SK-N-SH (cell line): ENCODE measurements at regions not wholly inside any gene's neighbourhood (a gene's known extent, or its start where the extent isn't known, plus 50 kb on each side); places are given as distances from the start of the nearest gene placed in this dataset.
A peak's percentile ranks its signal among the peaks of the same experiment; 100 is the strongest.
"Not testable (repeated sequence)": the region's sequence is repeated elsewhere in the genome, so short reads cannot be mapped to it uniquely, and the experiment has no call there.

ENCODE experiments used
- CTCF ChIA-PET: fragments of 300-600, 350-600 bp; formaldehyde crosslinking; extraction: SDS; loops from one replicate; lab custom pipeline; 2021; lab: Yijun Ruan, JAX
- POLR2A ChIA-PET: fragments of 350-600 bp; sonication (Branson Sonifier 250); formaldehyde crosslinking; extraction: SDS; loops from one replicate; lab custom pipeline; 2020; ENCODE audit warnings: antibody characterized with exemption, inconsistent platforms; lab: Yijun Ruan, JAX
- DNase-seq: peaks from one replicate; pipeline ENCODE4 v3.0.0; 2012
- H2AFZ ChIP-seq: fragments of 200-600 bp; sonication (generic); 2 replicates; pipeline ENCODE4 v1.8.1; 2016; ENCODE audit warnings: antibody characterized with exemption, mild to moderate bottlenecking, low read depth
- H3F3A ChIP-seq: fragments of 200-600 bp; sonication (generic); replicated peaks from 2 replicates; pipeline ENCODE3; 2016; ENCODE audit warnings: antibody characterized with exemption, mild to moderate bottlenecking; ENCODE audit not compliant: insufficient read depth
- H3K27ac ChIP-seq, 2 experiments: fragments of 200-500 bp in 1 of 2; fragments of 200-600 bp in 1 of 2; sonication (Bioruptor generic) in 1 of 2; sonication (generic), shearing (Covaris generic) in 1 of 2; 2 replicates each; pipeline versions ENCODE4 v1.5.1 to v1.6.1; 2014 to 2016; ENCODE audit warnings: low read depth in 2 of 2, inconsistent platforms in 1 of 2, low read length in 1 of 2, mild to moderate bottlenecking in 1 of 2, mixed read lengths in 1 of 2
- H3K27me3 ChIP-seq: fragments of 200-600 bp; sonication (generic), shearing (Covaris generic); 2 replicates; pipeline ENCODE4 v1.6.1; 2016; ENCODE audit warnings: mixed run types; ENCODE audit not compliant: insufficient read depth
- H3K36me3 ChIP-seq, 2 experiments: fragments of 200-500 bp in 1 of 2; fragments of 200-600 bp in 1 of 2; sonication (Bioruptor generic) in 1 of 2; sonication (generic) in 1 of 2; replicated peaks in 1 of 2; 2 replicates each; pipeline versions ENCODE3 to v1.5.1; 2014 to 2016; ENCODE audit warnings: low read length in 1 of 2, mild to moderate bottlenecking in 1 of 2; ENCODE audit not compliant: insufficient read depth in 2 of 2, control insufficient read depth in 1 of 2
- H3K4me1 ChIP-seq, 2 experiments: fragments of 200-500 bp in 1 of 2; fragments of 200-600 bp in 1 of 2; sonication (Bioruptor generic) in 1 of 2; sonication (generic), shearing (Covaris generic) in 1 of 2; 2 replicates each; pipeline versions ENCODE4 v1.5.1 to v1.6.1; 2014 to 2016; ENCODE audit warnings: low read depth in 1 of 2, low read length in 1 of 2, mixed run types in 1 of 2; ENCODE audit not compliant: insufficient read depth in 2 of 2, control insufficient read depth in 1 of 2
- H3K4me2 ChIP-seq: fragments of 200-600 bp; sonication (generic), shearing (Covaris generic); 2 replicates; pipeline ENCODE4 v1.6.1; 2017; ENCODE audit warnings: mixed run types
- H3K4me3 ChIP-seq, 2 experiments: fragments of 200-500 bp in 1 of 2; fragments of 200-600 bp in 1 of 2; sonication (Bioruptor generic) in 1 of 2; sonication (generic), shearing (Covaris generic) in 1 of 2; 2 replicates each; pipeline versions ENCODE4 v1.5.1 to v1.8.1; 2014 to 2016; ENCODE audit warnings: low read depth in 2 of 2, inconsistent platforms in 1 of 2, low read length in 1 of 2, mild to moderate bottlenecking in 1 of 2, mixed read lengths in 1 of 2, moderate library complexity in 1 of 2
- H3K79me2 ChIP-seq: fragments of 200-600 bp; sonication (generic); 2 replicates; pipeline ENCODE4 v1.8.1; 2017; ENCODE audit warnings: mild to moderate bottlenecking; ENCODE audit not compliant: insufficient read depth
- H3K9ac ChIP-seq: fragments of 200-600 bp; sonication (generic); 2 replicates; pipeline ENCODE4 v1.6.1; 2017; ENCODE audit warnings: mixed run types
- H3K9me2 ChIP-seq: fragments of 200-600 bp; sonication (generic); 2 replicates; pipeline ENCODE4 v1.6.1; 2017; ENCODE audit warnings: mixed run types
- H3K9me3 ChIP-seq: fragments of 200-600 bp; sonication (generic); 2 replicates; pipeline ENCODE4 v1.6.1; 2017; ENCODE audit warnings: mixed run types, mild to moderate bottlenecking, moderate library complexity
- H4K20me1 ChIP-seq: fragments of 200-600 bp; sonication (generic); 2 replicates; pipeline ENCODE4 v1.6.1; 2017; ENCODE audit warnings: mild to moderate bottlenecking, mixed run types; ENCODE audit not compliant: insufficient read depth
- CHD2 ChIP-seq: fragments of 150-350 bp; IDR thresholded peaks from 2 replicates; pipeline ENCODE4 v1.6.1; 2018; ENCODE audit warnings: low read length; ENCODE audit not compliant: partially characterized antibody
- CTCF ChIP-seq: fragments of 200-600 bp; sonication (generic); IDR thresholded peaks from 2 replicates; pipeline ENCODE4 v1.6.1; 2017; ENCODE audit warnings: antibody characterized with exemption, mild to moderate bottlenecking, moderate library complexity
- FOSL2 ChIP-seq: IDR thresholded peaks from 2 replicates; pipeline ENCODE4 v1.4.0; 2012; ENCODE audit warnings: low read depth, mild to moderate bottlenecking, moderate library complexity, borderline replicate concordance
- FOXM1 ChIP-seq: IDR thresholded peaks from 2 replicates; pipeline ENCODE4 v1.4.0; 2012; ENCODE audit warnings: low read depth, mild to moderate bottlenecking
- IRF3 ChIP-seq: fragments of 150-350 bp; IDR thresholded peaks from 2 replicates; pipeline ENCODE4 v1.6.1; 2016; ENCODE audit warnings: mild to moderate bottlenecking, low read depth, low read length
- NRF1 ChIP-seq: IDR thresholded peaks from 2 replicates; pipeline ENCODE4 v1.6.1; 2012; ENCODE audit warnings: low read depth, mild to moderate bottlenecking, low read length
- PBX3 ChIP-seq: IDR thresholded peaks from 2 replicates; pipeline ENCODE4; 2012
- RAD21 ChIP-seq: IDR thresholded peaks from 2 replicates; pipeline ENCODE4 v1.6.1; 2012; ENCODE audit warnings: mild to moderate bottlenecking, low read length
- SMC3 ChIP-seq: IDR thresholded peaks from 2 replicates; pipeline ENCODE4 v1.6.1; 2012; ENCODE audit warnings: low read depth, low read length, improper control_type of control experiment
- TEAD4 ChIP-seq: IDR thresholded peaks from 2 replicates; pipeline ENCODE4 v1.4.0; 2012; ENCODE audit warnings: mild to moderate bottlenecking, borderline replicate concordance; ENCODE audit not compliant: insufficient read depth
- USF1 ChIP-seq: IDR thresholded peaks from 2 replicates; pipeline ENCODE4 v1.4.0; 2012; ENCODE audit warnings: low read depth, borderline replicate concordance
- WGBS: methylation state at CpG from one replicate; pipeline ENCODE4 v1.1.6; 2017; ENCODE audit warnings: low lambda C conversion rate; 5-methylcytosine and 5-hydroxymethylcytosine counted together

- H3K27me3 ChIP-seq = no peaks in the 10 kb centered on the region
Measured at GRCh38 chr16:35585411-35585810, 2126.0 kb downstream of the TP53TG3F start.

DNA sequence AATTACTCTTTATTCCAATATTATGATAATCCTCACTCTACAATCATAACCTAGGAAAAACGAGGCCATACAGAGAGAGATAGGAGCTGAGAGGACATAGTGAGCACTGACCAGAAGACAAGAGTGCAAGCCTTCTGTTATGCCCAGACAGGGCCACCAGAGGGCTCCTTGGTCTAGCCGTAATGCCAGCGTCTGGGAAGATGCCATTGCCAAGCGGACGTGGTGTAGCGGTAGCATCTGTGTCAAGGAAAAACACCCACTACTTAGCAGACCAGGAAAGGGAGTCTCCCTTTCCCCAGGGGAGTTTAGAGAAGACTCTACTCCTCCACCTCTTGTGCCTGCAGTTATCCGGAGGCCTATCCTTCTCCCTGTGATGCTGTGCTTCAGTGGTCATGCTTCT is 2131.5 kb downstream of the TP53TG3F start:
- H4K20me1 ChIP-seq, H3K4me1 ChIP-seq, H2AFZ ChIP-seq, H3K9me2 ChIP-seq, H3F3A ChIP-seq, H3K9ac ChIP-seq, H3K4me3 ChIP-seq, H3K79me2 ChIP-seq, H3K36me3 ChIP-seq, DNase-seq, H3K27ac ChIP-seq, H3K27me3 ChIP-seq, H3K9me3 ChIP-seq, POLR2A ChIA-PET, H3K4me2 ChIP-seq: not testable (repeated sequence)
- CTCF ChIA-PET = interaction anchor here (1.0 kb wide), 2 partner anchors 9 to 13 kb away, joined by 3 to 4 read pairs; no protein-coding TSS in a partner anchor
- TF ChIP-seq SMC3 (peak; percentile 28; the same call in 1 of the 2 replicates), RAD21 (peak; percentile 54), CTCF (peak; percentile 59)
- WGBS = 6% methylated on average over 7 of the region's 7 CpGs

More at GRCh38 chr16:35585411-35585810, 2126.0 kb downstream of the TP53TG3F start:
- H4K20me1 ChIP-seq = no peaks in the 10 kb centered on the region
- H3K4me1 ChIP-seq = no peaks in the 10 kb centered on the region
- POLR2A ChIA-PET = no interaction called here
- no peaks in the 10 kb centered on the region for H3K79me2 ChIP-seq
- DNase-seq = no peak
- no peaks in the 10 kb centered on the region for H3K36me3 ChIP-seq
- no peak overlapping the region for H2AFZ ChIP-seq
- 6% methylated on average over 1 of the region's 1 CpG for WGBS
- H3K9me2 ChIP-seq = no peaks in the 10 kb centered on the region
- H3K9ac ChIP-seq = no peak overlapping the region
- CTCF ChIA-PET = no interaction called here
- H3K4me2 ChIP-seq = no peak overlapping the region
- TF ChIP-seq NRF1 = no peak
- no peak for TF ChIP-seq PBX3
- TF ChIP-seq FOXM1 = no peak
- TF ChIP-seq USF1 = no peak
- no peak for TF ChIP-seq RAD21
- TF ChIP-seq FOSL2 = no peak
- no peak overlapping the region for H3K27ac ChIP-seq
- no peaks in the 10 kb centered on the region for H3F3A ChIP-seq
- H3K4me3 ChIP-seq = no peak overlapping the region
- H3K9me3 ChIP-seq = no peaks in the 10 kb centered on the region

DNA sequence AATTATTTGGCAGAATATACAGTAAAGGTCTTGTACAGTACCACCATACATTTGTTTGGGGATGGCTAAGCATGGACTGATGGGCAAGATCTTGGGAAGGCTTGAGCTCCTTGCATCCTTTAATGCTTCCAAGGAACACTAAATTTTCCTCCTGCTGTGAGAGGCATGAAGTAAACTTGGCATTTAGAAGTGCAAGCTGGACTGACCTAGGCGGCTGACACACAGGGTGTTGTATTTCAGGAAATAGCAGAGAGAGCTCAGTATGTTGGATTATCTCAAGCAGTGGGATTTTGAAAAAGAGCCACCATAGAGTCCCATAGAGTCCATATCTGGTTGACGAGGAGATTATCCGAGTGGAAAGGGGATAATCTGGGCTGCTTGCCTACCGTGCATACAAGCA is 2137.1 kb downstream of the TP53TG3F start:
- Histone ChIP-seq H3K4me3 (no peak overlapping the region), H3K27me3 (no peaks in the 10 kb centered on the region), H2AFZ (no peak overlapping the region), H3F3A (no peaks in the 10 kb centered on the region), H3K9ac (no peak overlapping the region), H3K4me1 (no peaks in the 10 kb centered on the region; a peak in 1 of 4 replicates), H3K9me3 (no peaks in the 10 kb centered on the region), H3K4me2 (no peak overlapping the region), H3K9me2 (no peaks in the 10 kb centered on the region), H3K27ac (no peak overlapping the region), H3K79me2 (no peaks in the 10 kb centered on the region), H3K36me3 (no peaks in the 10 kb centered on the region), H4K20me1 (no peaks in the 10 kb centered on the region)
- DNase-seq = no peak
- WGBS = 10% methylated on average over 4 of the region's 4 CpGs
- no peak for TF ChIP-seq CHD2
- no peak for TF ChIP-seq TEAD4
- TF ChIP-seq IRF3 = no peak
- no peak for TF ChIP-seq RAD21
- TF ChIP-seq FOXM1 = no peak
- no peak for TF ChIP-seq CTCF
- ChIA-PET CTCF (no interaction called here), POLR2A (no interaction called here)
